Psoas muscle (tissue), 7 donors: ENCODE measurements at regions not wholly inside any gene's neighbourhood (a gene's known extent, or its start where the extent isn't known, plus 50 kb on each side); places are given as distances from the start of the nearest gene placed in this dataset.

Source experiments
- ATAC-seq, 4 donors: fragments of 200-7000 bp; cut with Tn5 transposase; one replicate each; pipeline ENCODE4 v1.9.1; 2020; ENCODE audit warnings: moderate library complexity in 3 of 4, mild to moderate bottlenecking in 2 of 4
- DNase-seq, 2 donors: peaks; one replicate each; pipeline ENCODE4 v3.0.0-alpha.2; 2020
- H3K27ac ChIP-seq: fragments of 200-600 bp; one replicate; pipeline ENCODE4 v1.8.0; 2022
- H3K27me3 ChIP-seq, 3 donors: fragments of 200-600 bp in 1 of 3; one replicate each; pipeline versions ENCODE4 v1.6.1 to v1.8.0; 2013 to 2022; ENCODE audit warnings: low read length in 2 of 3, mild to moderate bottlenecking in 2 of 3, moderate library complexity in 1 of 3; ENCODE audit not compliant: insufficient read depth in 3 of 3
- H3K36me3 ChIP-seq, 2 donors: fragments of 200-600 bp in 1 of 2; one replicate each; pipeline versions ENCODE4 v1.6.1 to v1.8.0; 2013 to 2022; ENCODE audit warnings: low read depth in 1 of 2, mild to moderate bottlenecking in 1 of 2, moderate library complexity in 1 of 2; ENCODE audit not compliant: insufficient read depth in 1 of 2
- H3K4me1 ChIP-seq: fragments of 200-600 bp; one replicate; pipeline ENCODE4 v1.8.0; 2022
- H3K4me3 ChIP-seq: fragments of 200-600 bp; one replicate; pipeline ENCODE4 v1.8.0; 2022; ENCODE audit warnings: mild to moderate bottlenecking
- H3K9me3 ChIP-seq: fragments of 200-600 bp; one replicate; pipeline ENCODE4 v1.8.0; 2022
- CTCF ChIP-seq: fragments of 200-600 bp; IDR thresholded peaks from one replicate; pipeline ENCODE4 v1.8.0; 2022; ENCODE audit warnings: antibody characterized with exemption
- WGBS, 3 donors: extraction: QIAGEN DNeasy Blood & Tissue Kit; methylation state at CpG; one replicate each; pipeline versions ENCODE4 v1.1.6 to v1.1.7; 2013; 5-methylcytosine and 5-hydroxymethylcytosine counted together
- intact Hi-C, 2 donors: fragments of 100-400 bp; cut with DNase I; formaldehyde crosslinking; loops; one replicate each; pipeline versions ENCODE4 v1.11.0 to v1.14.2; 2022
- donor health status: healthy with polysubstance abuse.
- donor health status: DM: no; HTN: no; CAD: no; lungs with moderate emphysema.
- donor health status: Bipolar disorder and iron deficiency.
- donor health status: healthy.
- donor health status: DM: yes; HTN: yes; CAD: no.
- donor health status: DM: no; HTN: no; CAD: no.
- donor health status: DM: yes; HTN: yes; CAD: no.

- DNase-seq (no peak), ATAC-seq (no peak)
- intact Hi-C loops, result no loop called here
- H3K27ac ChIP-seq, result no peak overlapping the region
- no peak overlapping the region for H3K4me3 ChIP-seq
- no peaks in the 10 kb centered on the region for H3K9me3 ChIP-seq
- no peaks in the 10 kb centered on the region for H3K4me1 ChIP-seq
- TF ChIP-seq CTCF, result no peak
- no peaks in the 10 kb centered on the region for H3K27me3 ChIP-seq
- 53 to 56% (median 56%) methylated on average over 3 of the region's 3 CpGs for WGBS, 3 donors
- no peaks in the 10 kb centered on the region for H3K36me3 ChIP-seq
These were observed 132.6 kb downstream of the C1D start for GRCh38 chr2:67930156-67930555.

DNA sequence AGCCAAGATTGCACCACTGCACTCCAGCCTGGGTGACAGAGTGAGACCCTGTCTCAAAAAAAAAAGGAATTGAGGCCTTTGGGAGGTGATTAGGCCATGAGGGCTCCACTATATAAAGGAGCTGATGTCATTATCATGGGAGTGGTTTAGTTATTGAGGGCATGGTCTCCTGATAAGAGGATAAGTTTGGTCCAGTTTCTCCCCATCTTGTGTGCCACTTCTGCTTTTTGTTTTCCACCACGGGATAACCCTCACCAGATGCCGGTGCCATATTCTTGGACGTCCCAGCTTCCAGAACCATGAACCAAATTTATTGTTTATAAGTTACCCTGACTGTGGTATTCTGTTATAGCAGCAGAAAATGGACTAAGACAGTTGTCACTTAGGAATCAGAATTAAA lies 125.8 kb downstream of the C1D start:
- intact Hi-C loops, result no loop called here
- DNase-seq, result no peak
- no peak overlapping the region for H3K27ac ChIP-seq
- H3K27me3 ChIP-seq, result no peaks in the 10 kb centered on the region
- no peaks in the 10 kb centered on the region for H3K9me3 ChIP-seq
- WGBS, 3 donors, result 90 to 94% (median 93%) methylated on average over 3 of the region's 3 CpGs
- H3K36me3 ChIP-seq, result no peaks in the 10 kb centered on the region
- no peak for ATAC-seq
- no peak for TF ChIP-seq CTCF
- H3K4me1 ChIP-seq, result no peaks in the 10 kb centered on the region
- H3K4me3 ChIP-seq, result no peak overlapping the region

DNA sequence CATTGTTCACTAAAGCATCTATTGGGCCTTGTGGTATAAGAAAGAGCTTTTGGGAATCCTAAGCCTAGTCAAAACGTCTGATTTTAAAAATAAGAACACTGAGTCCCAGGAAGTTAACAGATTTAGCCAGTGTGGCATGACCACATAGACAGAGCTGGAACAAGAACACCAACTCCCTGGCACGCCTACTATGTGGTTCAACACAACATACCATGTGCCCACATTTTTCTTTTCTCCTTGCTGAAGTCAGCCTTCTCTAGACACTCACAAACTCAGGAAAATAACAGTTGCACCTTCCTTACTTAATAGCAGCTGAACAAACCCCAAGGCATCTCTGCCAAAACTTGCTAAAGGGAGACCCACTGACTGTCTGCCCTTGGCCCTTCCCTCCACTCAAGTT lies 124.8 kb downstream of the C1D start:
- 40 to 56% (median 52%) methylated on average over 2 of the region's 2 CpGs for WGBS, 3 donors
- intact Hi-C loops, result no loop called here
- no peak overlapping the region for H3K4me3 ChIP-seq
- H3K4me1 ChIP-seq, result no peaks in the 10 kb centered on the region
- no peak for DNase-seq
- H3K9me3 ChIP-seq, result peaks cover 4% of the 10 kb centered on the region
- TF ChIP-seq CTCF, result no peak
- no peak for ATAC-seq
- no peaks in the 10 kb centered on the region for H3K27me3 ChIP-seq
- no peaks in the 10 kb centered on the region for H3K36me3 ChIP-seq
- H3K27ac ChIP-seq, result no peak overlapping the region

DNA sequence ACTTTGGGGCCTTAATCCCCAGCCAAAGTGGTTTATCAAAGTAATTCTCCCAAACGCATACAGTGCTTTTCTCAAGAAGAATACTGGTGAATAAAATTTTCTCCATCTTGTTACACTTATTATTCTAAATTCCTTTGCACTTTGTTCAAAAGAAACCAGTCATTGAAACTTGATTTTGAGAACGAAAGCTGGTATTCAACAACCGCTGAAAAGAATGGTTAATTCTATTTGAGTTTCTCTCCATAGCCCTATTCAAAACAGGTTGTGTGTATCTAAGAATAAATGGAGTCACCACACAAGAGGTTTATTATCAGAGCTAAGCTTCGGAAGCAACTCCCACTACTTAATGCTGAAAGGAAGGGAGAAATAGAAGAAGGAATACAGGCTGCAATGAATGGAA lies 117.7 kb downstream of the C1D start:
- no peak for TF ChIP-seq CTCF
- Histone ChIP-seq H3K27ac (no peak overlapping the region), H3K4me1 (no peaks in the 10 kb centered on the region), H3K4me3 (no peak overlapping the region), H3K9me3 (peaks cover 7% of the 10 kb centered on the region), H3K36me3 (no peaks in the 10 kb centered on the region), H3K27me3 (peaks cover 0 to 2% (median 0%) of the 10 kb centered on the region in 3 donors)
- WGBS, 3 donors, result 84 to 86% (median 85%) methylated on average over 4 of the region's 4 CpGs
- intact Hi-C loops, result no loop called here
- DNase-seq, result no peak
- no peak for ATAC-seq

- ATAC-seq (no peak), DNase-seq (no peak)
- Histone ChIP-seq H3K27me3 (peaks cover 0 to 2% (median 0%) of the 10 kb centered on the region in 3 donors), H3K4me1 (no peaks in the 10 kb centered on the region), H3K36me3 (no peaks in the 10 kb centered on the region), H3K27ac (no peak overlapping the region), H3K9me3 (peaks cover 7% of the 10 kb centered on the region), H3K4me3 (no peak overlapping the region)
- intact Hi-C loops, result no loop called here
- 30 to 50% (median 44%) methylated on average over 4 of the region's 4 CpGs for WGBS, 3 donors
- no peak for TF ChIP-seq CTCF
These were observed 116.9 kb downstream of the C1D start for GRCh38 chr2:67945940-67946339.
